Heart right ventricle (tissue), 16 donors: ENCODE measurements at regions not wholly inside any gene's neighbourhood (a gene's known extent, or its start where the extent isn't known, plus 50 kb on each side); places are given as distances from the start of the nearest gene placed in this dataset.
"Not testable (repeated sequence)": the region's sequence is repeated elsewhere in the genome, so short reads cannot be mapped to it uniquely, and the experiment has no call there.

ENCODE experiments used
- ATAC-seq, 8 donors: fragments of 200-7000 bp; cut with Tn5 transposase; one replicate each; pipeline ENCODE4 v1.9.1; 2020; ENCODE audit warnings: mild to moderate bottlenecking in 8 of 8, moderate library complexity in 8 of 8, moderate number of reproducible peaks in 1 of 8
- DNase-seq, 2 donors: peaks; one replicate each; pipeline ENCODE4 v3.0.0-alpha.2; 2020
- H3K27ac ChIP-seq, 10 donors: fragments of 200-600 bp; sonication (generic) in 2 of 10; one replicate each; pipeline versions ENCODE4 v1.5.0 to v1.8.0; 2020 to 2022; ENCODE audit warnings: mild to moderate bottlenecking in 3 of 10
- H3K27me3 ChIP-seq, 7 donors: fragments of 200-600 bp; one replicate each; pipeline ENCODE4 v1.8.0; 2021 to 2022; ENCODE audit warnings: mild to moderate bottlenecking in 2 of 7
- H3K36me3 ChIP-seq, 9 donors: fragments of 200-600 bp; sonication (generic) in 1 of 9; one replicate each; pipeline versions ENCODE4 v1.5.0 to v1.8.0; 2020 to 2022; ENCODE audit warnings: mild to moderate bottlenecking in 2 of 9
- H3K4me1 ChIP-seq, 9 donors: fragments of 200-600 bp; sonication (generic) in 1 of 9; one replicate each; pipeline versions ENCODE4 v1.5.0 to v1.8.0; 2020 to 2022; ENCODE audit warnings: mild to moderate bottlenecking in 4 of 9
- H3K4me3 ChIP-seq, 10 donors: fragments of 200-600 bp; sonication (generic) in 2 of 10; one replicate each; pipeline versions ENCODE4 v1.5.0 to v1.8.0; 2020 to 2022; ENCODE audit warnings: mild to moderate bottlenecking in 7 of 10, moderate library complexity in 2 of 10
- H3K9me3 ChIP-seq, 11 donors: fragments of 200-600 bp in 10 of 11; sonication (generic) in 2 of 11; one replicate each; pipeline versions ENCODE4 v1.5.0 to v1.8.0; 2013 to 2022; ENCODE audit warnings: mild to moderate bottlenecking in 2 of 11, control low read depth in 1 of 11, moderate library complexity in 1 of 11
- CTCF ChIP-seq, 9 donors: fragments of 200-600 bp; sonication (generic) in 2 of 9; IDR thresholded peaks; one replicate each; pipeline versions ENCODE4 v1.5.0 to v1.8.0; 2021 to 2022; ENCODE audit warnings: antibody characterized with exemption in 9 of 9, mild to moderate bottlenecking in 5 of 9, moderate library complexity in 1 of 9
- WGBS, 2 donors: extraction: QIAGEN DNeasy Blood & Tissue Kit; methylation state at CpG; one replicate each; pipeline ENCODE4 v1.1.7; 2013; ENCODE audit warnings: inconsistent platforms in 1 of 2; 5-methylcytosine and 5-hydroxymethylcytosine counted together
- intact Hi-C, 10 donors: fragments of 100-400 bp; cut with DNase I; formaldehyde crosslinking; loops; one replicate each; pipeline versions ENCODE4 v1.11.1 to v1.14.2; 2022
- donor health status: Arrhythmogenic right ventricular cardiomyopathy.
- donor health status: ischemic (EF 13 %, LVEDD 7.1; RV severe dilation, severe dysfunction).
- donor health status: healthy with polysubstance abuse.
- donor health status: DM: no; HTN: yes; CAD: no.
- donor health status: DM: no; HTN: no; CAD: no.
- donor health status: ischemic (EF 25% LVEDD 6.9; RV normal size, moderate dysfunction).
- donor health status: ischemic (EF 25% LVEDD 5.7; RV mildly dilated, moderate dysfunction).
- donor health status: healthy.
- donor health status: DM: yes; HTN: yes; CAD: no.
- donor health status: Ischemic cardiomyopathy.
- donor health status: ischemic (EF 35%, LVEDD 5.7; RV mildly dilated, moderate dysfunction).
- donor health status: nonischemic (EF 11% LVEDD 7.7; RV severe dilation, severe dysfunction).
- donor health status: DM: yes; HTN: yes; CAD: no.
- donor health status: PGD.
- donor health status: ischemic (EF 29% LVEDD 5.4; RV normal size, mild dysfunction).
- donor health status: nonischemic (EF 23%, LVEDD 6.1; RV moderate dilation, normal function).

- peak in 2 of 8 donors; percentile 38 to 41 for ATAC-seq
- H3K9me3 ChIP-seq, H3K4me1 ChIP-seq, H3K27me3 ChIP-seq, H3K4me3 ChIP-seq, intact Hi-C loops, DNase-seq, H3K27ac ChIP-seq: not testable (repeated sequence)
- 87 to 89% methylated on average over 6 of the region's 6 CpGs for WGBS, 2 donors
- H3K36me3 ChIP-seq = peaks cover 0 to 81% (median 5%) of the 10 kb centered on the region in 9 donors
Measured at GRCh38 chr16:70014915-70015314, 63.8 kb downstream of the CLEC18A start.

GRCh38 chr16:70016751-70017150 is 65.6 kb downstream of the CLEC18A start:
- 73 to 95% methylated on average over 4 to 5 of the region's 5 CpGs for WGBS, 2 donors
- ATAC-seq, H3K4me1 ChIP-seq, DNase-seq, H3K27ac ChIP-seq, H3K9me3 ChIP-seq, intact Hi-C loops, H3K27me3 ChIP-seq, H3K4me3 ChIP-seq: not testable (repeated sequence)
- H3K36me3 ChIP-seq = peaks cover 0 to 82% (median 7%) of the 10 kb centered on the region in 9 donors

GRCh38 chr16:70018254-70018653 is 67.1 kb downstream of the CLEC18A start:
- H3K27me3 ChIP-seq = no peaks in the 10 kb centered on the region
- H3K4me3 ChIP-seq = no peak overlapping the region
- intact Hi-C loops = no loop called here
- H3K27ac ChIP-seq = no peak overlapping the region
- peak in 6 of 9 donors; percentile 8 to 35 (median 30) for TF ChIP-seq CTCF (IDR thresholded peaks at IDR 0.05)
- H3K4me1 ChIP-seq = peaks cover 0 to 3% (median 0%) of the 10 kb centered on the region in 9 donors
- ATAC-seq (peak; percentile 60 to 83 (median 78)), DNase-seq (peak in 1 of 2 donors; percentile 33)
- H3K9me3 ChIP-seq = no peaks in the 10 kb centered on the region
- 18 to 26% methylated on average over 6 of the region's 6 CpGs for WGBS, 2 donors
- peaks cover 0 to 90% (median 7%) of the 10 kb centered on the region in 9 donors for H3K36me3 ChIP-seq

GRCh38 chr16:70023207-70023606 is 72.1 kb downstream of the CLEC18A start:
- H3K27me3 ChIP-seq, intact Hi-C loops, H3K27ac ChIP-seq, DNase-seq, H3K4me3 ChIP-seq, H3K9me3 ChIP-seq: not testable (repeated sequence)
- H3K4me1 ChIP-seq = peaks cover 0 to 12% (median 0%) of the 10 kb centered on the region in 9 donors
- H3K36me3 ChIP-seq = peaks cover 0 to 63% (median 14%) of the 10 kb centered on the region in 9 donors
- ATAC-seq = peak; percentile 53 to 88 (median 76)
- WGBS, 2 donors = 36 to 46% methylated on average over 5 of the region's 5 CpGs

GRCh38 chr16:70023956-70024355 is 72.8 kb downstream of the CLEC18A start:
- H3K27me3 ChIP-seq, H3K9me3 ChIP-seq, H3K27ac ChIP-seq, intact Hi-C loops, ATAC-seq, DNase-seq, H3K4me3 ChIP-seq: not testable (repeated sequence)
- peaks cover 0 to 63% (median 14%) of the 10 kb centered on the region in 9 donors for H3K36me3 ChIP-seq
- WGBS, 2 donors = 89 to 92% methylated on average over 5 of the region's 5 CpGs
- peaks cover 0 to 12% (median 0%) of the 10 kb centered on the region in 9 donors for H3K4me1 ChIP-seq

- peak; percentile 62 to 84 (median 72) for ATAC-seq
- WGBS, 2 donors = 66 to 68% methylated on average over 8 of the region's 8 CpGs
- H3K27me3 ChIP-seq, H3K9me3 ChIP-seq, intact Hi-C loops, H3K4me3 ChIP-seq, DNase-seq: not testable (repeated sequence)
- H3K36me3 ChIP-seq = peaks cover 0 to 68% (median 12%) of the 10 kb centered on the region in 9 donors
- H3K4me1 ChIP-seq = peaks cover 0 to 12% (median 0%) of the 10 kb centered on the region in 9 donors
- H3K27ac ChIP-seq = peak overlapping the region in 4 of 10 donors; percentile 15 to 53 (median 30)
Measured at GRCh38 chr16:70026165-70026854, 75.2 kb downstream of the CLEC18A start.

- H3K4me1 ChIP-seq, intact Hi-C loops, ATAC-seq, H3K4me3 ChIP-seq, H3K27ac ChIP-seq, DNase-seq, H3K9me3 ChIP-seq, H3K27me3 ChIP-seq: not testable (repeated sequence)
- peaks cover 0 to 85% (median 18%) of the 10 kb centered on the region in 9 donors for H3K36me3 ChIP-seq
- 85 to 90% methylated on average over 10 of the region's 10 CpGs for WGBS, 2 donors
Measured at GRCh38 chr16:70032906-70033305, 81.2 kb upstream of the PDPR start.

- DNase-seq, H3K27me3 ChIP-seq, intact Hi-C loops, H3K4me1 ChIP-seq, H3K4me3 ChIP-seq, ATAC-seq, H3K9me3 ChIP-seq, H3K27ac ChIP-seq: not testable (repeated sequence)
- peaks cover 0 to 78% (median 18%) of the 10 kb centered on the region in 9 donors for H3K36me3 ChIP-seq
- WGBS, 2 donors = 100% methylated on average over 1 of the region's 3 CpGs
Measured at GRCh38 chr16:70037913-70038312, 76.2 kb upstream of the PDPR start.

GRCh38 chr16:70040554-70040953 is 73.6 kb upstream of the PDPR start:
- H3K27me3 ChIP-seq, H3K27ac ChIP-seq, H3K4me3 ChIP-seq, DNase-seq, H3K4me1 ChIP-seq, intact Hi-C loops, H3K9me3 ChIP-seq, ATAC-seq: not testable (repeated sequence)
- 88 to 89% methylated on average over 5 of the region's 5 CpGs for WGBS, 2 donors
- H3K36me3 ChIP-seq = peaks cover 0 to 53% (median 12%) of the 10 kb centered on the region in 9 donors

- H3K4me3 ChIP-seq, intact Hi-C loops, H3K4me1 ChIP-seq, H3K27me3 ChIP-seq, DNase-seq, H3K27ac ChIP-seq, H3K9me3 ChIP-seq: not testable (repeated sequence)
- peaks cover 0 to 33% (median 4%) of the 10 kb centered on the region in 9 donors for H3K36me3 ChIP-seq
- peak in 1 of 8 donors; percentile 35 for ATAC-seq
- 88 to 89% methylated on average over 5 to 6 of the region's 7 CpGs for WGBS, 2 donors
Measured at GRCh38 chr16:70043538-70044067, 70.5 kb upstream of the PDPR start.
